ENCODE measurements at regions not wholly inside any gene's neighbourhood (a gene's known extent, or its start where the extent isn't known, plus 50 kb on each side); places are given as distances from the start of the nearest gene placed in this dataset.
"Not testable (repeated sequence)": the region's sequence is repeated elsewhere in the genome, so short reads cannot be mapped to it uniquely, and the experiment has no call there.

DNA sequence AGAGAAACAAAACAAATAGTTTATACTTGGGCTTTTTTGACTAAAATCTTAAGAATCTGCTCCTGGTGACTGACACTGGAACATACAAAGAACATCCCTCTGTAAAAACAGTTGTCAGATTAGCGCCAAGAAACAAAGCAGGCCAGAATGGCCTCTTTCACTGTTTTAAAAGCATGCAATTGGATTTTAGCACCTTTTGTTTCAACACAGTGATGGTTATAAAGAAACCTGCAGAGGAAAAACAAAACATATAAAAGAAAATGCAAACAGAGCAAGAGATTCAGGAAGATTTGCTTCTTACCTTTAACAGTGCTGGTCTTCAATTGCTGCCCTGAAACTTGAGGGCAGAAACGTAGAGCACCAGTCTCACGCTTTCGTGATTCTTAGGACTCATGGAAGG, 652.2 kb upstream of the KCND2 start:
- Histone ChIP-seq H3K9me3 (ENCODE audit: control insufficient read depth, insufficient read depth, low read length) (no peaks in the 10 kb centered on the region), H3K36me3 (ENCODE audit: control insufficient read depth, low read length) (no peaks in the 10 kb centered on the region), H3K27ac (ENCODE audit: low read depth, low read length) (no peak overlapping the region), H3K27me3 (ENCODE audit: control insufficient read depth, low read length) (no peaks in the 10 kb centered on the region), H3F3A (ENCODE audit: control insufficient read depth, insufficient read depth) (no peaks in the 10 kb centered on the region), H3K9me2 (replicated peaks; ENCODE audit: control insufficient read depth, low read length) (no peaks in the 10 kb centered on the region), H3K4me3 (ENCODE audit: low read length) (no peak overlapping the region), H4K20me1 (ENCODE audit: control insufficient read depth, insufficient read depth, low read depth, low read length) (no peaks in the 10 kb centered on the region), H3K4me2 (ENCODE audit: low read length) (no peak overlapping the region), H3K4me1 (ENCODE audit: control insufficient read depth, low read length) (no peaks in the 10 kb centered on the region), H3K79me2 (ENCODE audit: control insufficient read depth, low read length) (no peaks in the 10 kb centered on the region)
- TF ChIP-seq, protein P1, sequence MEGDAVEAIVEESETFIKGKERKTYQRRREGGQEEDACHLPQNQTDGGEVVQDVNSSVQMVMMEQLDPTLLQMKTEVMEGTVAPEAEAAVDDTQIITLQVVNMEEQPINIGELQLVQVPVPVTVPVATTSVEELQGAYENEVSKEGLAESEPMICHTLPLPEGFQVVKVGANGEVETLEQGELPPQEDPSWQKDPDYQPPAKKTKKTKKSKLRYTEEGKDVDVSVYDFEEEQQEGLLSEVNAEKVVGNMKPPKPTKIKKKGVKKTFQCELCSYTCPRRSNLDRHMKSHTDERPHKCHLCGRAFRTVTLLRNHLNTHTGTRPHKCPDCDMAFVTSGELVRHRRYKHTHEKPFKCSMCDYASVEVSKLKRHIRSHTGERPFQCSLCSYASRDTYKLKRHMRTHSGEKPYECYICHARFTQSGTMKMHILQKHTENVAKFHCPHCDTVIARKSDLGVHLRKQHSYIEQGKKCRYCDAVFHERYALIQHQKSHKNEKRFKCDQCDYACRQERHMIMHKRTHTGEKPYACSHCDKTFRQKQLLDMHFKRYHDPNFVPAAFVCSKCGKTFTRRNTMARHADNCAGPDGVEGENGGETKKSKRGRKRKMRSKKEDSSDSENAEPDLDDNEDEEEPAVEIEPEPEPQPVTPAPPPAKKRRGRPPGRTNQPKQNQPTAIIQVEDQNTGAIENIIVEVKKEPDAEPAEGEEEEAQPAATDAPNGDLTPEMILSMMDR (IDR thresholded peaks at IDR 0.05; ENCODE audit: low read depth, low read length, poor library complexity, severe bottlenecking), result no peak
- no peak for TF ChIP-seq EZH2phosphoT487 (IDR thresholded peaks at IDR 0.05; ENCODE audit: borderline replicate concordance, low read length)

DNA sequence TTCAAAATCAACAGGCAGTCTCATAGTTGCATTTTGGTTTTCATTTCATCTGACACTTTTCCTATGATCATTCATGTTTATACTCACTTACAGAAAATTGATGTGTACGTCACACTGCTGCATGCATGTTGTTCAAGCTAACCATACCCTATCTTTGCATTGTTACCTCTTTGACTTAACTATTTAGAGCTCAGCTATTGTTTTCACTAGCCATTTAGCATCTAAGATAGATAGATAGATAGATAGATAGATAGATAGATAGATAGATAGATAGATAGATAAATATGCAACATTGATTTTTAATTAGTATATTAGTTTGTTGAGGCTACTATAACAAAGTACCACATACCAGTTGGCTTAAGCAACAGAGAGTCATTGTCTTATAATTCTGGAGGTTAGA, 649.5 kb upstream of the KCND2 start:
- Histone ChIP-seq H4K20me1 (ENCODE audit: control insufficient read depth, insufficient read depth, low read depth, low read length) (no peaks in the 10 kb centered on the region), H3F3A (ENCODE audit: control insufficient read depth, insufficient read depth) (no peaks in the 10 kb centered on the region), H3K9me2 (replicated peaks; ENCODE audit: control insufficient read depth, low read length) (no peaks in the 10 kb centered on the region), H3K27ac (ENCODE audit: low read depth, low read length) (no peak overlapping the region), H3K4me3 (ENCODE audit: low read length) (no peak overlapping the region), H3K79me2 (ENCODE audit: control insufficient read depth, low read length) (no peaks in the 10 kb centered on the region), H3K4me2 (ENCODE audit: low read length) (no peak overlapping the region), H3K4me1 (ENCODE audit: control insufficient read depth, low read length) (no peaks in the 10 kb centered on the region), H3K36me3 (ENCODE audit: control insufficient read depth, low read length) (no peaks in the 10 kb centered on the region), H3K9me3 (ENCODE audit: control insufficient read depth, insufficient read depth, low read length) (no peaks in the 10 kb centered on the region), H3K27me3 (ENCODE audit: control insufficient read depth, low read length) (no peaks in the 10 kb centered on the region)
- TF ChIP-seq, protein P1 (IDR thresholded peaks at IDR 0.05; ENCODE audit: low read depth, low read length, poor library complexity, severe bottlenecking), result no peak
- TF ChIP-seq EZH2phosphoT487 (IDR thresholded peaks at IDR 0.05; ENCODE audit: borderline replicate concordance, low read length), result no peak

DNA sequence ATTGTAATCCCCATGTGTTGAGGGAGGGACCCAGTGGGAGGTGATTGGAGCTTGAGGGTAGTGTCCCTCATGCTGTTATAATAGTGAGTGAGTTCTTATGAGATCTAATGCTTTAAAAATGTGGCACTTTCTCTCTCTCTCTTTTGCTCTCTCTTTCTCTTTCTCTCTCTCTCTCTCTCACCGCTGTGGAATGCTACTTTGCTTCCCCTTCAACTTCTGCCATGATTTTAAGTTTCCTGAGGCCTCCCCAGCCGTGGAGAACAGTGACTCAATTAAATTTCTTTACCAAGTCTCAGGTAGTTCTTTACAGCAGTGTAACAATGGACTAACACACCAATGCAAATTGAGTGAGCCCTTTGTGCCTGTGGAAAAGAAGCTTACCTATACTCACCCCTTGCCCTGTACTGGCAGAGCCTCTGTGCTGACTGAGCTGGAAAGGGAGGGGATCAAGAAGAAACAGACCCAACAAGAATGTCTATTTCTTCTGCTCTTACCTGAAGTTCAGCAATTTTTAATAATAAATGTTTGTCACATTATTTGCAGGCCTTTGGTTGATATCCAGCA, 642.5 kb upstream of the KCND2 start:
- Histone ChIP-seq H3K4me2 (ENCODE audit: low read length) (no peak overlapping the region), H3K36me3 (ENCODE audit: control insufficient read depth, low read length) (no peaks in the 10 kb centered on the region), H3K27ac (ENCODE audit: low read depth, low read length) (no peak overlapping the region), H3K4me3 (ENCODE audit: low read length) (no peak overlapping the region), H3K79me2 (ENCODE audit: control insufficient read depth, low read length) (no peaks in the 10 kb centered on the region), H3K27me3 (ENCODE audit: control insufficient read depth, low read length) (no peaks in the 10 kb centered on the region), H3K9me3 (ENCODE audit: control insufficient read depth, insufficient read depth, low read length) (no peaks in the 10 kb centered on the region; the same call in 1 of the 2 replicates), H4K20me1 (ENCODE audit: control insufficient read depth, insufficient read depth, low read depth, low read length) (no peaks in the 10 kb centered on the region), H3K4me1 (ENCODE audit: control insufficient read depth, low read length) (no peaks in the 10 kb centered on the region), H3K9me2 (replicated peaks; ENCODE audit: control insufficient read depth, low read length) (no peaks in the 10 kb centered on the region), H3F3A (ENCODE audit: control insufficient read depth, insufficient read depth) (no peaks in the 10 kb centered on the region)
- TF ChIP-seq, protein P1 (IDR thresholded peaks at IDR 0.05; ENCODE audit: low read depth, low read length, poor library complexity, severe bottlenecking), result no peak
- no peak for TF ChIP-seq EZH2phosphoT487 (IDR thresholded peaks at IDR 0.05; ENCODE audit: borderline replicate concordance, low read length)

DNA sequence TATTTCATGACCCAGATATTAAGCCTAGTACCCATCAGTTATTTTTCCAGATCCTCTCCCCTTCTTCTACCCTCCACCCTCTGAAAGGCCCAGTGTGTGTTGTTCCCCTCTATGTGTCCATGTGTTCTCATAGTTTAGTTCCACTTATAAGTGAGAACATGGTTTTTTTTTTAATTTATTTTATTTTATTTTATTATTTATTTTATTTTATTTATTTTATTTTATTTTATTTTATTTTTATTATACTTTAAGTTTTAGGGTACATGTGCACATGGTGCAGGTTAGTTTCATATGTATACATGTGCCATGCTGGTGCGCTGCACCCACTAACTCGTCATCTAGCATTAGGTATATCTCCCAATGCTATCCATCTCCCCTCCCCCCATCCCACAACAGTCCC, 639.2 kb upstream of the KCND2 start:
- H3K4me2 ChIP-seq (ENCODE audit: low read length); H3F3A ChIP-seq (ENCODE audit: control insufficient read depth, insufficient read depth): not testable (repeated sequence)

More for the DNA sequence above, 639.2 kb upstream of the KCND2 start:
- H3K27me3 ChIP-seq (ENCODE audit: control insufficient read depth, low read length); H3K4me3 ChIP-seq (ENCODE audit: low read length); H4K20me1 ChIP-seq (ENCODE audit: control insufficient read depth, insufficient read depth, low read depth, low read length); H3K4me1 ChIP-seq (ENCODE audit: control insufficient read depth, low read length); H3K79me2 ChIP-seq (ENCODE audit: control insufficient read depth, low read length); H3K36me3 ChIP-seq (ENCODE audit: control insufficient read depth, low read length); H3K9me3 ChIP-seq (ENCODE audit: control insufficient read depth, insufficient read depth, low read length); H3K9me2 ChIP-seq (replicated peaks; ENCODE audit: control insufficient read depth, low read length); H3K27ac ChIP-seq (ENCODE audit: low read depth, low read length): not testable (repeated sequence)

Data from DOHH2 (cell line).